GM12875 (cell line): ENCODE measurements at regions not wholly inside any gene's neighbourhood (a gene's known extent, or its start where the extent isn't known, plus 50 kb on each side); places are given as distances from the start of the nearest gene placed in this dataset.

Experiments used
- H3K4me3 ChIP-seq: one replicate; pipeline ENCODE4 v1.5.1; 2011; ENCODE audit warnings: low read depth, low read length, control low read depth
- CTCF ChIP-seq: IDR thresholded peaks from 2 replicates; pipeline ENCODE4 v1.5.1; 2011; ENCODE audit warnings: low read depth, mild to moderate bottlenecking, control low read depth, inconsistent platforms, low read length, moderate library complexity, borderline replicate concordance; ENCODE audit not compliant: insufficient read depth

GRCh38 chr5:4531756-4532704 is 608.1 kb upstream of the ADAMTS16 start:
- H3K4me3 ChIP-seq: no peak overlapping the region
- TF ChIP-seq CTCF: no peak

- H3K4me3 ChIP-seq: no peak overlapping the region
- TF ChIP-seq CTCF: no peak
Measured at GRCh38 chr5:4532705-4533080, 607.4 kb upstream of the ADAMTS16 start.

- TF ChIP-seq CTCF: no peak
- H3K4me3 ChIP-seq: no peak overlapping the region
Measured at GRCh38 chr5:4533457-4534105, 606.5 kb upstream of the ADAMTS16 start.

- TF ChIP-seq CTCF: no peak
- no peak overlapping the region for H3K4me3 ChIP-seq
Measured at GRCh38 chr5:4537489-4537888, 602.6 kb upstream of the ADAMTS16 start.

- TF ChIP-seq CTCF: no peak
- no peak overlapping the region for H3K4me3 ChIP-seq
Measured at GRCh38 chr5:4540375-4541173, 599.6 kb upstream of the ADAMTS16 start.

- H3K4me3 ChIP-seq: no peak overlapping the region
- TF ChIP-seq CTCF: no peak
Measured at GRCh38 chr5:4541334-4541733, 598.8 kb upstream of the ADAMTS16 start.
